GM12891 (cell line): ENCODE measurements at regions not wholly inside any gene's neighbourhood (a gene's known extent, or its start where the extent isn't known, plus 50 kb on each side); places are given as distances from the start of the nearest gene placed in this dataset.

ENCODE experiments used
- DNase-seq: peaks from one replicate; pipeline ENCODE4 v3.0.0; 2011; ENCODE audit warnings: low spot score; ENCODE audit not compliant: insufficient read length
- FAIRE-seq: peaks from 2 replicates; lab custom pipeline; 2011; peaks lifted over from hg19 to GRCh38; lab: Jason Lieb, UNC
- PAX5 ChIP-seq: IDR thresholded peaks from 2 replicates; pipeline ENCODE4 v1.6.1; 2011; ENCODE audit warnings: low read length, moderate library complexity, mild to moderate bottlenecking; ENCODE audit not compliant: insufficient read depth, severe bottlenecking
- POLR2A ChIP-seq: IDR thresholded peaks from 2 replicates; pipeline ENCODE4 v1.6.1; 2011; ENCODE audit warnings: low read depth, low read length, control low read depth
- POLR2AphosphoS5 ChIP-seq: IDR thresholded peaks from 2 replicates; pipeline ENCODE4 v1.6.1; 2011; ENCODE audit warnings: low read depth, low read length, control low read depth
- POU2F2 ChIP-seq: IDR thresholded peaks from 2 replicates; pipeline ENCODE4 v1.6.1; 2011; ENCODE audit warnings: low read depth, mild to moderate bottlenecking, control low read depth, low read length, moderate library complexity
- SPI1 ChIP-seq: IDR thresholded peaks from 2 replicates; pipeline ENCODE4 v1.6.1; 2011; ENCODE audit warnings: low read depth, low read length, control low read depth
- TAF1 ChIP-seq: IDR thresholded peaks from 2 replicates; pipeline ENCODE4 v1.6.1; 2011; ENCODE audit warnings: low read depth, low read length, control low read depth

- no peak for DNase-seq
- TF ChIP-seq SPI1 (no peak), POLR2AphosphoS5 (no peak), POU2F2 (no peak), TAF1 (no peak), POLR2A (no peak), PAX5 (no peak)
- no peak for FAIRE-seq
Observed at GRCh38 chr11:79982185-79982584, 541.4 kb upstream of the TENM4 start.

GRCh38 chr11:79980916-79981315 is 540.1 kb upstream of the TENM4 start:
- DNase-seq = no peak
- no peak for TF ChIP-seq POLR2AphosphoS5
- no peak for TF ChIP-seq POLR2A
- TF ChIP-seq SPI1 = no peak
- no peak for FAIRE-seq

GRCh38 chr11:79973721-79974617 is 533.1 kb upstream of the TENM4 start:
- no peak for TF ChIP-seq POLR2A
- no peak for TF ChIP-seq SPI1
- no peak for TF ChIP-seq POLR2AphosphoS5
- no peak for TF ChIP-seq POU2F2
- TF ChIP-seq TAF1 = no peak
- no peak for TF ChIP-seq PAX5
- FAIRE-seq (no peak), DNase-seq (no peak)

- no peak for FAIRE-seq
- no peak for DNase-seq
- no peak for TF ChIP-seq POLR2A
- TF ChIP-seq POLR2AphosphoS5 = no peak
- no peak for TF ChIP-seq TAF1
- no peak for TF ChIP-seq POU2F2
- no peak for TF ChIP-seq PAX5
- TF ChIP-seq SPI1 = no peak
Observed at GRCh38 chr11:79971255-79971654, 530.4 kb upstream of the TENM4 start.

GRCh38 chr11:79966592-79966991 is 525.8 kb upstream of the TENM4 start:
- TF ChIP-seq TAF1 (no peak), POLR2AphosphoS5 (no peak), POLR2A (no peak), SPI1 (no peak), PAX5 (no peak), POU2F2 (no peak)
- DNase-seq (no peak), FAIRE-seq (no peak)

- TF ChIP-seq PAX5 (no peak), SPI1 (no peak), TAF1 (no peak), POLR2A (no peak), POLR2AphosphoS5 (no peak), POU2F2 (no peak)
- no peak for FAIRE-seq
Observed at GRCh38 chr11:79963856-79964645, 523.2 kb upstream of the TENM4 start.

GRCh38 chr11:79960461-79960860 is 519.6 kb upstream of the TENM4 start:
- no peak for DNase-seq
- TF ChIP-seq TAF1 (no peak), PAX5 (no peak), SPI1 (no peak), POLR2AphosphoS5 (no peak), POU2F2 (no peak), POLR2A (no peak)
- FAIRE-seq = no peak

More at GRCh38 chr11:79963856-79964645, 523.2 kb upstream of the TENM4 start:
- no peak for DNase-seq

- FAIRE-seq = no peak
- DNase-seq = no peak
- TF ChIP-seq PAX5 (no peak), POLR2AphosphoS5 (no peak), POLR2A (no peak), TAF1 (no peak), POU2F2 (no peak), SPI1 (no peak)
Observed at GRCh38 chr11:79959318-79959717, 518.5 kb upstream of the TENM4 start.

GRCh38 chr11:79957702-79958101 is 516.9 kb upstream of the TENM4 start:
- DNase-seq = no peak
- no peak for TF ChIP-seq PAX5
- no peak for TF ChIP-seq SPI1
- TF ChIP-seq POLR2AphosphoS5 = no peak
- no peak for TF ChIP-seq POU2F2
- TF ChIP-seq POLR2A = no peak
- no peak for TF ChIP-seq TAF1
- no peak for FAIRE-seq

GRCh38 chr11:79956061-79956460 is 515.2 kb upstream of the TENM4 start:
- no peak for DNase-seq
- FAIRE-seq = no peak
- no peak for TF ChIP-seq TAF1
- no peak for TF ChIP-seq SPI1
- TF ChIP-seq PAX5 = no peak
- TF ChIP-seq POU2F2 = no peak
- TF ChIP-seq POLR2A = no peak
- no peak for TF ChIP-seq POLR2AphosphoS5
